SK-MEL-5 (cell line): ENCODE measurements at regions not wholly inside any gene's neighbourhood (a gene's known extent, or its start where the extent isn't known, plus 50 kb on each side); places are given as distances from the start of the nearest gene placed in this dataset.
"Not testable (repeated sequence)": the region's sequence is repeated elsewhere in the genome, so short reads cannot be mapped to it uniquely, and the experiment has no call there.

ENCODE experiments used
- DNase-seq: peaks from one replicate; pipeline ENCODE4 v3.0.0-alpha.2; 2016; ENCODE audit warnings: low read depth, low spot score
- in situ Hi-C: cut with HindIII; loops from 2 replicates; pipeline ENCODE4 v1.10.0; 2016; ENCODE audit warnings: low sequenced_read_pairs, high pct_unique_total_duplicates, low pct_unique_long_range_greater_than_20kb

DNA sequence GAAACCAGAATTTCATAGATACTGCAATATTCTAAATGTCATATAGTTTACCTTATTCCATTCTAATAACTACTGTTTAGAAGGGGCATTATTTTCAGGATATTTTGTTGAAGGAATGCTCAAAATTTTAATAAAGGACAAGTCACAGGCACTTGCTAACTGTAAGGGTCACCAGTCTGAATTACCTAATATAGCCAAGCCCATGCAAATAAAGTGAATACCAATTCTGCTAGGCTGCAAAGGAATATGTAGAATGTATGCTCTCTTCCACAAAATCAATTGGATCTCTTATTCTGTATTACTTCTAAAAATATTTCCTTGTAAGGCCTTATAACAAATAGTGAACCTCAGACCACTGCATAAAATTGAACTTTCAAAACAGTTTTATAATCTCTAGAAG, 52.3 kb upstream of the FAT4 start:
- in situ Hi-C loops, result no loop called here
- DNase-seq, result no peak

DNA sequence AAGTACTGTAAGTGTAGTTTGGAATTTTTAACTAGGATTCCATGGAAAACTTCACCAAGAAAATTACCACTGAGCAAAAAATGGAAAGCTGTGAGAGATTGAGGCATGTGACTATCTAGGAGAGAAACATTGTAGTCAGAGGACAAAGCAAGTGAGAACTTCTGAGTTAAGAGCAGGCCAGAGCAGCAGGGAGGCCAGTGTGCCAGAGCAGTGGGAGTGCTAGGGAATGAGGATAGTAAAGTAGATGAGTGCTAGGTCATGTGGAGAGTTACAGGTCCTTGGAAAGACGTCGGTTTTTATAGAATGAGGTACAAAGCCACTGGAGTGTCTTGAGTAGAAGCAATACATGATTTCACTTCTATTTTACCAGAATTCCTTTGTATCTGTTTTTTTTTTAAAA, 52.7 kb upstream of the FAT4 start:
- no peak for DNase-seq
- in situ Hi-C loops, result no loop called here

DNA sequence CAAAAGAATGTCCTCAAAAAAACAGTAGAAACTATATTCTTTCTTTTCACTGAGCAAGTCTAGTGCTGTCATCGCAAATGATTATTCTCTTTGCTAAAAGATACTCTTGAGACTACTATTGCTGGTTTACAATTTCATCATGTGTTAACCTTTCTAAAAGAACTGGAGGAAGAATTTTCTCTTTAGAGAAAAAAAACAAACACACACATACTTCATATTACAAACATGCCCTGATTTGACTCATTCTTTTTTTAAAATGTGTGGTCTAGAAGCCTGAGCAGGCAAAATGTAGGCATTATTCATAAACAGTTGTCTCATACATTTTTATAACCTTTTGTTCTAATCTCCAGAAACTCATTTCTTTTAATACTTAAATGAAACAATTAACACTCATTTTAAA, 60.6 kb upstream of the FAT4 start:
- DNase-seq, result no peak
- in situ Hi-C loops, result no loop called here

DNA sequence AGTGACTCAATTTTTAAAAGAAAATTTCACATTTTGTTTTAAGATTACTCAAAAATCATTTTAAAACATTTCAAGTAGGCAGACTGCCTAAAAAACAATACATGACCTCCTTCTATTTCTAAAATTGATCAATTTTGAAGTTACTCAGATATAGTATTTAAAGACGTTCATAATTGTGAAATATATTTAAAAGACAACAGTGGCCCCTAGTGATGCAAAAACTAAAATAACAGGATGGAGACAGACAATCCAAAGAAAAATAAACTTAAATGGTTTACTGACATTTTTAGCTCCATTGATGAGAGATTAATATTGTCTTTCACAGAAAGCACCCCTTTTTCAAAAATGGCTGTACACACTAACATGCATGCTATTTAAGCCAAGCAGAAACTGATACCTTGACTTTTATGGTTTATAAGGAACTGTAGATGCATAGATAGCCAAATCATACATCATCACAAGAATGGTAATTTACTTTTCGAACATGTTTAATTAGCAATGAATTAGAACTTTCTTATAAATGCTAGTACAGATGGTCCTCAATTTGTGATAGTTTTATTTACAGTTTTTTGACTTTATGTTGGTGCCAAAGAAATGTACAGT, 69.8 kb upstream of the FAT4 start:
- DNase-seq, result peak; percentile 22
- in situ Hi-C loops, result no loop called here

DNA sequence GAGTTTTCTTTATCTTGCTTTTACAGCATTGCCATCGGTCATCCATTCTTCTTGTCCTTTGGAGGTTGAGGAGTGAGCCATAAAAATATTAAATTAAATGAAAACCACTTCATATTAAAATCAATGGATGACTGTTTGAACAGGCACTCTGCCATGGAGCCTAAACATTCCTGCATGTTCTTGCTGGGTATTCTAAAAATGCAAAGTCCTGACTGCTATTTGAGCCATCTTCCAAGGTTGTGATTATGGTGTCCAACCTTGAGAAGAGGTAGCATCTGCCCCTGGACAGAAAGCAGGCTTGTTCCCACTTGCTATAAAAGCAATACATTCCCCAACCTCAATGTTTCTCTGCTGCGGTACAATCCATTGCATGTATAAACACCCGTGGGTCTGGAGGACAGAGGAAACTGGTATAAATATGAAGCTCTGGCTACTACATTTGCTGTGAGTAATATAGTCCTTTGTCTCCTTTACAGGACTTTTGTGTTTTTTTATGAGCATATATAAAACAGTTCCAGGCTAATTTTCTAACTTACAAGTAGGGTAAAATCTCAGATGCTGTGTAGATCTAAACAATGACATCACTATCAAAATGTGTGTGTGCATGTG, 70.9 kb upstream of the FAT4 start:
- no peak for DNase-seq
- in situ Hi-C loops, result no loop called here

DNA sequence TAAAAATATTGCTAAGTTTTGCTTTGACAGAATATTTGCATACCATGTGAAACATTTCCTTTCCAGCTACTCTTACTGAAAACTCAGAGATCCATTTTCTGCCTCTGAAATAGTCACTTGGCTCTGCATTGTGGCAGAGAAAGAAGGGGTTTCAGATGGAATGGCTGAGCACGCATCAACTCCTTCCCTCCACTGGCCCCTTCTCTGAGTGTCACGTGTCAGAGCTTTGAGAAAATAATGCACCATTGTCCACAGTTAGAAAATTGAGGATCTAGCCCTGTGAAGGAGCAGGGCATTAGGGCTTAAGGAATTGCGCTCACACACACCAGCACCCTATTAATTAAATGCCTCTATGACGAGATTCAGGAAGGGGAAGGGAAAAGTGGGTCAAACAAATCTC, 78.8 kb upstream of the FAT4 start:
- in situ Hi-C loops, result no loop called here
- peak; percentile 2 for DNase-seq

DNA sequence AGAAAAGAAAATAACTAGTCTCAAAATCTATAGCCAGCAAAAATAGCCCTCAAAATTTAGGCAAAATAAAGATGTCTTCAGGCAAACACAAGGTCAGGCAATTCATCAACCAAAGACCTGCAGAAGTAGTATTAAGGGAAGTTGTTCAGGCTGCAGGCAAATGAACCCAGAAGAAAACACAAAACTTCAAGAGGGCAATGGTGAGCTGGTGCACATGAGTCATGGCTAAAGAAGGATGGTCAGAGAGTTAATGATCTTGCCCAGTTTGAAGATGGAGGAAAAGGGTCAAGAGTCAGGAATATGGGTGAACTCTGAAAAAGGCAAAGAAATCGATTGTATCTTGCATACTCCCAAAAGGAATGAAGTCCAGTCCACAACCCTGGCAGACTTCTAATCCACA, 83.1 kb upstream of the FAT4 start:
- in situ Hi-C loops, result no loop called here
- DNase-seq, result no peak

DNA sequence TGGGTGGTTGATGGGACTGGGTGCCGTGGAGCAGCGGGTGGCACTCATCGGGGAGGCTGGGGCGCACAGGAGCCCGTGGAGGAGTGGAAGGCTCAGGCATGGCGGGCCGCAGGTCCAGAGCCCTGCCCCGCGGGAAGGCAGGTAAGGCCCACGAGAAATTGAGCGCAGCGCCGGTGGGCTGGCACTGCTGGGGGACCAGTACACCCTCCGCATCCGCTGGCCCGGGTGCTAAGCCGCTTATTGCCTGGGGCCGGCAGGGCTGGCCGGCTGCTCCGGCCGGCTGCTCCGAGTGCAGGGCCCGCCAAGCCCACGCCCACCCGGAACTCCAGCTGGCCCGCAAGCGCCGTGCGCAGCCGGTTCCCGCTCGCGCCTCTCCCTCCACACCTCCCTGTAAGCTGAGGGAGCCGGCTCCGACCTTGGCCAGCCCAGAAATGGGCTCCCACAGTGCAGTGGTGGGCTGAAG, 85.1 kb upstream of the FAT4 start:
- in situ Hi-C loops, result no loop called here
- no peak for DNase-seq

DNA sequence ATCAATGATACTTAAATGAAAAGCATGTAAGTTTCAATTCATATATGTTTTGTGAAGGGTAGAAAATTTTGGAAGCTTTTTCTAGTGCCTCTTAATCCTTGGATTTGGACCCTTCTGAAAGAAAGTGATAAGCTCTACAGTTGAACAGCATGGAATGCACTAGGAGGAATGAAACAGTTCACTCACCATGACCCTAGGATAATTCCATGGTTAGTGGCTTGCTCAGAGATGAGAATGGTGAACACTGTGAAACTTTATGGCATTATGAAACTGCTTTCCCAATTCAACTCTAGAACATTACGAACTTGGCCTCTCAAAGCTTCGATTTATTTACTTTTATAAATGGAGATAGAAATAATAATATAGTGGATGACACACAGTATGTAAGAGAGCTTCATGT, 88.9 kb upstream of the FAT4 start:
- in situ Hi-C loops, result no loop called here

DNA sequence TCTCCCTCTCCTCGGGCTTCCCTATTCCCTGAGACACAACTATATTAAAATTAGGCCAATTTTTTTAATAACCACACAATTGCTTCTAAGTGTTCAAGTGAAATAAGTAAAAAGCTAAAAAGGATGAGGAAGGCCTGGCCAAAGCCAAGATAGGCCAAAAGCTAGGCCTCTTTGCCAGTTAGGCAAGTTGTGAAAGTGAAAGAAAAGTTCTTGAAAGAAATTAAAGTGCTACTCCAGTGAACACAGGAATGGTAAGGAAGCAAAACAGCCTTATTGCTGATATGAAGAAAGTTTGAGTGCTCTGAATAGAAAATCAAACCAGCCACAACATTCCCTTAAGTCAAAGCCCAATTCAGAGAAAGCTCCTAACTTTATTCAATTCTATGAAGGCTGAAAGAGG, 114.2 kb upstream of the FAT4 start:
- in situ Hi-C loops, result no loop called here
- DNase-seq, result no peak

More for the DNA sequence above, 88.9 kb upstream of the FAT4 start:
- DNase-seq, result no peak

DNA sequence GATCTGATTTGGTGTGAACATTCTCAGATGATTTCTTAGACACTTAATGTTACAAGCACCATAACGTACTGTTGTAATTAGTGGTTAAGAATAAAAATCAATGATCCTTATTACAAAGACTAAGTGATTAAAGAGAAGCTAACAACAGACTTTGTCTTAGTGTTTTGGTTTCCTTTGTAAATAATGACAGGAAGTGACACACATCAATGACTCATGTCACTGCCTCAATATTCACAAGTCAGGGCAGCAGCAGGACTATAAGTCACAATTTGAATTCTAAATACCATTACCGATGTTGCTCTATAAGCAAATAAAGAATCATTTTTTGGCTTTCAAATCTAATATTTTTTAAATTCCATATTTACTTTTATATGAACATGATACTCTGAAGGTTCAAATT, 115.8 kb upstream of the FAT4 start:
- DNase-seq, result no peak
- in situ Hi-C loops, result no loop called here

DNA sequence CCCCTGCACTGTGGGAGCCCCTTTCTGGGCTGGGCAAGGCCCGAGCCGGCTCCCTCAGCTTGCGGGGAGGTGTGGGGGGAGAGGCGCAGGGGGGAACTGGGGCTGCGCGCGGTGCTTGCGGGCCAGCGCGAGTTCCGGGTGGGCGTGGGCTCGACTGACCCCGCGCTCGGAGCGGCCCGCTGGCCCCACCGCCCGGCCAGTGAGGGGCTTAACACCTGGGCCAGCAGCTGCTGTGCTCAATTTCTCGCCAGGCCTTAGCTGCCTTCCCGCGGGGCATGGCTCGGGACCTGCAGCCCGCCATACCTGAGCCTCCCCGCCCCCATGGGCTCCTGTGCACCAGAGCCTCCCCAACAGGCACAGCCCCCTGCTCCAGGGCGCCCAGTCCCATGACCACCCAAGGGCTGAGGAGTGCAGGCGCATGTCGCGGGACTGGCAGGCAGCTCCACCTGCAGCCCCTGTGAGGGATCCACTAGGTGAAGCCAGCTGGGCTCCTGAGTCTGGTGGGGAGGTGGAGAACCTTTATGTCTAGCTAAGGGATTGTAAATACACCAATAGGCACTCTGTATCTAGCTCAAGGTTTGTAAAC, 122.8 kb upstream of the FAT4 start:
- in situ Hi-C loops, DNase-seq: not testable (repeated sequence)

DNA sequence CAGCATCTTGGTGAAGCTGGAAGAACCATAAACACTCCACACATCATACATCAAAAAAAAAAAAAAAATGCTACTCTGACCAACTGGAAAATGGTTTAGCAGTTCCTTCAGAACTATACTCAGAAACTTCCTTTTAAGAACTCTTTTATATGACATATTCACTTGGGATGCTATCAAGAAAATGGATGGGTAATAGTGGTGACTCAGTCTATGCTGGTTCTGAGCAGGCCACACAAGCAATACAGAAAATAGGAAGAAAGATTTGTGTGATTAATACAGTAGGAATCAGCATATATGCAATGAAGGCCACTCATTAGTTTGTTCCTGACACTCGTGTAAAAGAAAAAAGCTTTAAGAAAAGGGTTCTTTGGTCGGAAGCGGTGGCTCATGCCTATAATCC, 123.5 kb upstream of the FAT4 start:
- DNase-seq, result no peak
- in situ Hi-C loops, result no loop called here

DNA sequence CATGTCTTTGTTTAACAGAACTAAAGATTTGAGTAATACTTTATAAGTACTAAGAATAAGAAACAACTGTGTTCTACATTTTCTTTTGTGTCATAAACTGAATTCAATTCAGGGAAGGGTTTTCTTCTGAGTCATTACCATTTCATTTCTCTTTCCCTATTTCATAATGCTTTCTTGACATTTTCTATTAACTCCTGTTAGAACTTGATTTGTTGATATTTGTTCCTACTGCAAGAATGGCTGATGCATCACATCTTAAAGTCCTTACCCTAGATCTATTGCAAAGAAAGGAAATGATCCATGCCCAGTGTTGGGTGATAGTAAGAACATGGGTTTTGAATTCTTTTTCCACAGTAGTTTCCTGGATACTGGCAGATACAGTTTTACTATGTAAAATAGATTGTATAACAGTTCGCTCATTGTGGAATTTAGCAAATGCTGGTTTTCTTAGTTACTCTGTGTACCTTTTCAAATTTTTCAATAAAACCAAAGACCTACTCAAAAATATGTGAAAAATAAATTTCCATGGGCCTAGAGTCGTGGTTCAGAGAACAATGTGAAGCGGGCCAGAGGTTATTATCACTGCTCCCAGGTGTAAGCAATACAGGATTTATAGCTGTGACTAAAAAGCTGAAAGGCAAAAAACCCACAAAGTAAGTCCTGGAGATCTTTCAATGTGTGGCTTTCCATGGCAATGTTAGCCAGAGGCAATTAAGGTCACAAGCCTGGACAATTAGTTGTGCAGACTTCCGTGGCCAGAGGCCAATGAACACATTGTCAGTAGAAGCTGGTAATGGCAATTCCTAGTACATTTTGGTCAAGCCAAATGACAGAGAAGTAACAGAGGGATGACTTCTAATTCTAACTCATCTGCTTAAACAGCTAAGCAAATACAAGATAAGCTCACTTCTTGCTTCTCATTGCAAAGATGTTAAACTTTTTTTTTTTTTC, 127.3 kb upstream of the FAT4 start:
- no peak for DNase-seq
- in situ Hi-C loops, result no loop called here

DNA sequence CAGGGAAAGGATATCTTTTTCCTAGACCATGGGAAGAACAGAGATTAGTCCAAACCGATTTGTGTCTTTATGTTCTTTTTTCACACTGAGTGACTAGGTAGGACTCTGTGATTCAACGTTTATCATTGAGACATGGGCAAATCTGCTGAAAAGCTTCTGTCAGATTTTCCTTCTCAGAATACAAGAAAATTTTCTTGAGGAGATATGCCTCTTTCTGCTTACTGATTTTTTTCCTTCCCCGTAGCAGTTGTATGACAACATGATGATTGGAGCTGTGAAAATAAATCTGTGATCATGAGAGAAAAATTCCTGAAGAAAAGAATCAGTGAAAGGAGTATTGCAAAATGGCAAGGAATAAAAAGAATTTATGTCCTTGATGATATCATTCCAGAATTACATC, 130.6 kb upstream of the FAT4 start:
- in situ Hi-C loops, result no loop called here
- DNase-seq, result no peak

DNA sequence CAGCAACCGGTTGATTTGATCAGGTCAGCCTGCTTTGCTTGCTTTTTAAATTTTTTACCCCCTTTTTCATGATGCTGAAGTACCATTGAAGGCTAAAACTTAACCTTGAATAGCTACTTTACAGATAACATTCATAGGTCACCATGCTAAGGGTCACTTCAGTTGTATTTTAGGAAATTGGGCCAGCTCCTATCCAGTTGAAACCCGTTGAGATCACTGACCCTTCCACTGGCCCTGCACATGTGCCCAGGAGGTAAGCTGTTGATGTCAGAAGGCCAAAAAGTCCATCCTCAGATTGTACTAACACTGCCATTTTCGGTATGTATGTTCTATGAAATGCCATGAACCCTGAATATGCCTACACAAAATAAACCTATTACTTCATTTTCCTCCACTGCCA, 133.0 kb upstream of the FAT4 start:
- in situ Hi-C loops, result no loop called here
- no peak for DNase-seq

DNA sequence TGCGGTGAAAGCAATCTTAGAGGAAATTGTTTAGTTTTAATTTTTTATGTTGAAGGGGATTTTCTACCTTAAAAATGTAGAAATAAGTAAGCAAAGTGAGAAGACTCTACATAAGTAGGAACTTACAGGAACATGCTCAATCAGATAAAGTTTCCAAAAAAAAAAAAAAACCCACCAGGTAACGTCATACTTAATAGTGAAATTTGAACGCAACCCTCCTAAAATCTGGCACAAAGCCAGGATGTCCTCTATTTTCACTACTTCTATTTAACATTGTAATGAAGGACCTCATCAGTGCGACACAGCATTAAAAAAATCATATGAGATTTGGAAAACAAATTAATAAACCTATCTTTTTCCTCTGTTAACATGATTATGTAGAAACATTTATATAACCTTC, 135.0 kb upstream of the FAT4 start:
- DNase-seq, result no peak
- in situ Hi-C loops, result no loop called here

DNA sequence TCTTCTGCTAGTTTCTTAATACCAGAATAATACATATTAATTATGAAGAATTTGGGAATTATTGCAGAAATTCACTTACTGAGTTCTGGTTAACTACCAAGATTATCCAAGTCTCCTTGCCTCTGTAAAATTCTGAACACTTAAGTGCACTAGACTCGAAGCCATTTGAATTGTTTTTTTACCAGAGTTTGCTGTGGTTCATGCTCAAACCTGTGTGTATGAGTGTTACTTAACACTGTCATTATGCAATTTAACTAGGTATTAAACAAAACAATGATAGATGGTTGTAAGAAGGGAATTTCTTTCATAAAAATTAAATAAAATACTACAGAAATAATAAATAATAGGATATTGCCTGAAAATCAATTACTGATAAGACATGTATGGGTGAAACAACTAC, 145.6 kb upstream of the FAT4 start:
- in situ Hi-C loops, result no loop called here
- no peak for DNase-seq
